Sigmoid colon (tissue), 6 donors: ENCODE measurements at regions not wholly inside any gene's neighbourhood (a gene's known extent, or its start where the extent isn't known, plus 50 kb on each side); places are given as distances from the start of the nearest gene placed in this dataset.

Experiments used
- DNase-seq: peaks from one replicate; pipeline ENCODE4 v3.0.0-alpha.2; 2019
- H3K27ac ChIP-seq, 4 donors: fragments of 200-600 bp; sonication (generic); one replicate each; pipeline ENCODE4 v1.5.1; 2016 to 2019; ENCODE audit warnings: mild to moderate bottlenecking in 1 of 4
- H3K27me3 ChIP-seq, 3 donors: fragments of 200-600 bp; sonication (generic); one replicate each; pipeline ENCODE4 v1.5.1; 2019; ENCODE audit warnings: mild to moderate bottlenecking in 1 of 3
- H3K36me3 ChIP-seq, 4 donors: fragments of 200-600 bp; sonication (generic); one replicate each; pipeline ENCODE4 v1.5.1; 2016 to 2019
- H3K4me1 ChIP-seq, 4 donors: fragments of 200-600 bp; sonication (generic); one replicate each; pipeline ENCODE4 v1.5.1; 2017 to 2019
- H3K4me3 ChIP-seq, 4 donors: fragments of 200-600 bp; sonication (generic); one replicate each; pipeline ENCODE4 v1.5.1; 2017 to 2019; ENCODE audit warnings: mild to moderate bottlenecking in 2 of 4, moderate library complexity in 1 of 4
- H3K9me3 ChIP-seq, 4 donors: fragments of 200-600 bp in 3 of 4; sonication (generic) in 3 of 4; one replicate each; pipeline versions ENCODE4 v1.5.1 to v1.6.1; 2013 to 2019
- CTCF ChIP-seq, 4 experiments: fragments of 450-650 bp in 3 of 4; fragments of 200-600 bp in 1 of 4; IDR thresholded peaks; one replicate each; pipeline ENCODE4 v1.5.1; 2016 to 2019; ENCODE audit warnings: antibody characterized with exemption in 4 of 4, mild to moderate bottlenecking in 3 of 4, moderate library complexity in 2 of 4
- EP300 ChIP-seq, 4 donors: sonication (generic); formaldehyde crosslinking; IDR thresholded peaks; one replicate each; pipeline ENCODE4 v1.6.1; 2017; ENCODE audit warnings: antibody characterized with exemption in 4 of 4
- POLR2A ChIP-seq, 2 donors: fragments of 450-650 bp; IDR thresholded peaks; one replicate each; pipeline ENCODE4 v1.6.1; 2016; ENCODE audit warnings: antibody characterized with exemption in 2 of 2, mild to moderate bottlenecking in 2 of 2, moderate library complexity in 2 of 2
- POLR2AphosphoS5 ChIP-seq, 4 donors: sonication (generic); formaldehyde crosslinking; IDR thresholded peaks; one replicate each; pipeline ENCODE4 v1.6.1; 2017; ENCODE audit warnings: antibody characterized with exemption in 4 of 4
- WGBS, 2 donors: extraction: QIAGEN DNeasy Blood & Tissue Kit; methylation state at CpG; one replicate each; pipeline ENCODE4 v1.1.7; 2013; 5-methylcytosine and 5-hydroxymethylcytosine counted together
- intact Hi-C: fragments of 100-400 bp; cut with DNase I; formaldehyde crosslinking; loops from one replicate; pipeline ENCODE4 v1.15.1; 2023
- donor health status: healthy with polysubstance abuse.
- donor health status: healthy.

- no peak for DNase-seq
- Histone ChIP-seq H3K27ac (no peak overlapping the region), H3K36me3 (no peaks in the 10 kb centered on the region), H3K27me3 (no peaks in the 10 kb centered on the region), H3K4me3 (no peak overlapping the region), H3K4me1 (no peaks in the 10 kb centered on the region), H3K9me3 (peaks cover 0 to 6% (median 2%) of the 10 kb centered on the region in 4 donors)
- 76 to 83% methylated on average over 2 of the region's 2 CpGs for WGBS, 2 donors
- TF ChIP-seq CTCF (IDR thresholded peaks at IDR 0.05) (no peak), POLR2A (IDR thresholded peaks at IDR 0.05) (no peak), EP300 (IDR thresholded peaks at IDR 0.05) (no peak), POLR2AphosphoS5 (IDR thresholded peaks at IDR 0.05) (no peak)
- intact Hi-C loops: no loop called here
These were observed 215.3 kb upstream of the GULP1 start for GRCh38 chr2:188076149-188077056.

- peaks cover 0 to 6% (median 2%) of the 10 kb centered on the region in 4 donors for H3K9me3 ChIP-seq
- no peaks in the 10 kb centered on the region for H3K4me1 ChIP-seq
- no peak overlapping the region for H3K4me3 ChIP-seq
- H3K27ac ChIP-seq: no peak overlapping the region
- TF ChIP-seq POLR2AphosphoS5 (IDR thresholded peaks at IDR 0.05) (no peak), POLR2A (IDR thresholded peaks at IDR 0.05) (no peak), CTCF (IDR thresholded peaks at IDR 0.05) (no peak), EP300 (IDR thresholded peaks at IDR 0.05) (no peak)
- DNase-seq: no peak
- intact Hi-C loops: no loop called here
- no peaks in the 10 kb centered on the region for H3K27me3 ChIP-seq
- no peaks in the 10 kb centered on the region for H3K36me3 ChIP-seq
These were observed 213.9 kb upstream of the GULP1 start for GRCh38 chr2:188077757-188078156.

GRCh38 chr2:188078534-188078933, 213.1 kb upstream of the GULP1 start:
- Histone ChIP-seq H3K36me3 (no peaks in the 10 kb centered on the region), H3K27me3 (no peaks in the 10 kb centered on the region), H3K9me3 (peaks cover 0 to 2% (median 1%) of the 10 kb centered on the region in 4 donors), H3K27ac (no peak overlapping the region), H3K4me3 (no peak overlapping the region), H3K4me1 (no peaks in the 10 kb centered on the region)
- TF ChIP-seq POLR2A (IDR thresholded peaks at IDR 0.05) (no peak), EP300 (IDR thresholded peaks at IDR 0.05) (no peak), POLR2AphosphoS5 (IDR thresholded peaks at IDR 0.05) (no peak), CTCF (IDR thresholded peaks at IDR 0.05) (no peak)
- 67 to 87% methylated on average over 4 of the region's 4 CpGs for WGBS, 2 donors
- intact Hi-C loops: no loop called here
- DNase-seq: no peak

- no peaks in the 10 kb centered on the region for H3K9me3 ChIP-seq
- DNase-seq: no peak
- 50 to 75% methylated on average over 1 of the region's 1 CpG for WGBS, 2 donors
- intact Hi-C loops: no loop called here
- TF ChIP-seq EP300 (IDR thresholded peaks at IDR 0.05): no peak
- TF ChIP-seq POLR2AphosphoS5 (IDR thresholded peaks at IDR 0.05): no peak
- TF ChIP-seq CTCF (IDR thresholded peaks at IDR 0.05): no peak
- no peak for TF ChIP-seq POLR2A (IDR thresholded peaks at IDR 0.05)
- H3K4me3 ChIP-seq: no peak overlapping the region
- H3K27me3 ChIP-seq: no peaks in the 10 kb centered on the region
- H3K27ac ChIP-seq: no peak overlapping the region
- no peaks in the 10 kb centered on the region for H3K4me1 ChIP-seq
- no peaks in the 10 kb centered on the region for H3K36me3 ChIP-seq
These were observed 212.5 kb upstream of the GULP1 start for GRCh38 chr2:188079196-188079595.
